DND-41 (cell line): ENCODE measurements at regions not wholly inside any gene's neighbourhood (a gene's known extent, or its start where the extent isn't known, plus 50 kb on each side); places are given as distances from the start of the nearest gene placed in this dataset.

Experiments used
- CTCF ChIP-seq: IDR thresholded peaks from 2 replicates; pipeline ENCODE4 v1.5.1; 2012; ENCODE audit warnings: borderline replicate concordance, low read length, moderate library complexity, mild to moderate bottlenecking; ENCODE audit not compliant: poor library complexity, severe bottlenecking; ENCODE audit errors: extremely low read depth
- EZH2 ChIP-seq: IDR thresholded peaks from 3 replicates; pipeline ENCODE4 v1.6.1; 2012; ENCODE audit warnings: borderline replicate concordance, low read depth, mild to moderate bottlenecking, moderate library complexity, low read length, inconsistent platforms; ENCODE audit not compliant: severe bottlenecking

- TF ChIP-seq CTCF: no peak
- TF ChIP-seq EZH2: no peak
These were observed 86.8 kb downstream of the CCT6B start for GRCh38 chr17:34874478-34874877.
